Type B pancreatic cell (in vitro differentiated cells): ENCODE measurements at regions not wholly inside any gene's neighbourhood (a gene's known extent, or its start where the extent isn't known, plus 50 kb on each side); places are given as distances from the start of the nearest gene placed in this dataset.

ENCODE experiments used
- DNase-seq: peaks from one replicate; pipeline ENCODE4 v3.0.0; 2021; ENCODE audit warnings: mixed read lengths; ENCODE audit not compliant: unreplicated experiment; ENCODE audit errors: extremely low spot score
- H3K27ac Mint-ChIP-seq: 2 replicates; pipeline ENCODE4 v1.8.0; 2021; ENCODE audit warnings: mild to moderate bottlenecking, mixed read lengths
- H3K27me3 Mint-ChIP-seq: 2 replicates; pipeline ENCODE4 v1.8.0; 2021; ENCODE audit warnings: mixed read lengths
- H3K36me3 Mint-ChIP-seq: 2 replicates; pipeline ENCODE4 v1.8.0; 2021; ENCODE audit warnings: mixed read lengths
- H3K4me1 Mint-ChIP-seq: one replicate; pipeline ENCODE4 v1.8.0; 2021; ENCODE audit warnings: mixed read lengths; ENCODE audit not compliant: unreplicated experiment
- H3K4me3 Mint-ChIP-seq: 2 replicates; pipeline ENCODE4 v1.8.0; 2021; ENCODE audit warnings: mild to moderate bottlenecking, mixed read lengths
- H3K9me3 Mint-ChIP-seq: 2 replicates; pipeline ENCODE4 v1.8.0; 2021; ENCODE audit warnings: mixed read lengths
- TF ChIP-seq, protein P1 (sequence below): fragments of 200-600 bp; sonication (generic); conservative IDR thresholded peaks from 2 replicates; pipeline ENCODE4 v1.5.0; 2021; ENCODE audit warnings: antibody characterized with exemption, mild to moderate bottlenecking

DNA sequence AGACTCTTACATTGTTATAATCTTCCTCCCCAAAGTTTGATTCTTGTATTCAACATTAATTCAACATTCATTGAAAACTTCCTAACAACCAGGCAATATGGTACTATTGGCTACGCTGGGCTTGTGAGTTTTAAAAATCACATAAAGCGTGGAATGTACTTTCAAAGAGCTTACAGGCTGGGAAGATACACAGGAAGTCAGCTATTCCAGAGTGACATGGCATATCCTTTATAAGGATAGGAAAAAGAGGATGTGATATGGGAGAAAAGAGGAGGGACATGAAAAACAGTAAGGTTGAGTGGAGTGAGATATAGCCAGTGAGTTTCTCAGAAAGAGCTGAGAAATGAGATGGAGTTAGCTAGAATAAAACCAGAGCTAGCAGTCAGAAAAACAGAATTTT, 103.6 kb upstream of the ATF7IP start:
- Mint-ChIP-seq H3K4me1 (peaks cover 32% of the 10 kb centered on the region), H3K27me3 (peaks cover 3% of the 10 kb centered on the region), H3K36me3 (peaks cover 50% of the 10 kb centered on the region), H3K4me3 (no peak overlapping the region), H3K27ac (peak overlapping the region; percentile 94), H3K9me3 (peaks cover 25% of the 10 kb centered on the region)
- TF ChIP-seq, protein P1, sequence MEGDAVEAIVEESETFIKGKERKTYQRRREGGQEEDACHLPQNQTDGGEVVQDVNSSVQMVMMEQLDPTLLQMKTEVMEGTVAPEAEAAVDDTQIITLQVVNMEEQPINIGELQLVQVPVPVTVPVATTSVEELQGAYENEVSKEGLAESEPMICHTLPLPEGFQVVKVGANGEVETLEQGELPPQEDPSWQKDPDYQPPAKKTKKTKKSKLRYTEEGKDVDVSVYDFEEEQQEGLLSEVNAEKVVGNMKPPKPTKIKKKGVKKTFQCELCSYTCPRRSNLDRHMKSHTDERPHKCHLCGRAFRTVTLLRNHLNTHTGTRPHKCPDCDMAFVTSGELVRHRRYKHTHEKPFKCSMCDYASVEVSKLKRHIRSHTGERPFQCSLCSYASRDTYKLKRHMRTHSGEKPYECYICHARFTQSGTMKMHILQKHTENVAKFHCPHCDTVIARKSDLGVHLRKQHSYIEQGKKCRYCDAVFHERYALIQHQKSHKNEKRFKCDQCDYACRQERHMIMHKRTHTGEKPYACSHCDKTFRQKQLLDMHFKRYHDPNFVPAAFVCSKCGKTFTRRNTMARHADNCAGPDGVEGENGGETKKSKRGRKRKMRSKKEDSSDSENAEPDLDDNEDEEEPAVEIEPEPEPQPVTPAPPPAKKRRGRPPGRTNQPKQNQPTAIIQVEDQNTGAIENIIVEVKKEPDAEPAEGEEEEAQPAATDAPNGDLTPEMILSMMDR = no peak
- no peak for DNase-seq

DNA sequence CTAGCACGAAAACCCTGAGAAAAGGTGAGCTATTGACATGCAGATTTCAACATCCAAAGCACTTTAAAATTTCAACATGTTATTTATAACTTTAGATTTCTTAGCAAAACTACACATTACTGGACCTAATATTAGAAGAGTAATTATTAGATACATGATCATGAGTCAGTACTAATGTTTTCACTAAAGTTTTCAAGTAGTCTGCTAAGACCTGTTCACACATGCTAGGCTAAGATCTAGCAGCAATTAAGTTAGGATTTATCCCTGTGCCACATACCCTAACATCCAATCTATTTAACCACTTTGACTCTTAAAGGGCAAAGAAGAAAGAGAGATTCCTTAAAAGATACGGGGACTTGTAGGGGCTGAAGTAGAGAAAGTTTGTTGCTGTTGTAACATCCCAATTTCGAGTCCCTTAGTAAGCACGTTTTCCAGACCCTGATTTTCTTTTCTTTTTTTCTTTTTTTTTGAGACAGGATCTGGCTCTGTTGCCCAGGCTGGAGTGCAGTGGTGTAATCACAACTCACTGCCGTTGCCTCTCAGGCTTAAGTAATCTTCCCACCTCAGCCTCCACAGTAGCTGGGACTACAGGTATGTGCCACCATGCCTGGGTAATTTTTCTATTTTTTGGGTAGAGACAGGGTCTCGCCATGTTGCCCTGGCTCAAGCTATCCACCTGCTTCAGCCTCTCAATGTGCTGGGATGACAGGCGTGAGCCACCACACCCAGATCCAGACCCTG, 102.5 kb upstream of the ATF7IP start:
- no peak for DNase-seq
- peaks cover 44% of the 10 kb centered on the region for H3K36me3 Mint-ChIP-seq
- TF ChIP-seq, protein P1 = no peak
- peaks cover 18% of the 10 kb centered on the region for H3K9me3 Mint-ChIP-seq
- peaks cover under 1% of the 10 kb centered on the region for H3K27me3 Mint-ChIP-seq
- H3K4me3 Mint-ChIP-seq = no peak overlapping the region
- peak overlapping the region; percentile 5 for H3K27ac Mint-ChIP-seq
- H3K4me1 Mint-ChIP-seq = peaks cover 26% of the 10 kb centered on the region

DNA sequence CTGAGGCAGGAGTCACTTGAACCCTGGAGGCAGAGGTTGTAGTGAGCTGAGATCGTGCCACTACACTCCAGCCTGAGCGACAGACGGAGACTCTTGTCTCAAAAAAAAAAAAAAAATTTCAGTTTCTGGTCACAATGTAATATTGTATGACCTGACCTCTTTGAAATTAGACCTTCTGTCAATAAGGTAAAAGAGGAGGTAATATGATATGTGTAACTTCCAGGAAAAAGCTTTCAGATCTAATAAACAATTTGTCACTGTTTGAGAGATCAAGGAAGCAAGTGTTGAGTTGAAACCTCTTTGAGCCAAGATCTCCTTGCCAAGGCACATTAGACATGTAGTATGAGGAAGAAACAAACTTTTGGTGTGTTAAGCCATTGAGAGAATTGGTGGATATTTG, 101.7 kb upstream of the ATF7IP start:
- Mint-ChIP-seq H3K27ac (no peak overlapping the region), H3K9me3 (peaks cover 12% of the 10 kb centered on the region), H3K4me1 (peaks cover 18% of the 10 kb centered on the region), H3K4me3 (no peak overlapping the region), H3K27me3 (no peaks in the 10 kb centered on the region), H3K36me3 (peaks cover 36% of the 10 kb centered on the region)
- TF ChIP-seq, protein P1 = no peak
- no peak for DNase-seq

DNA sequence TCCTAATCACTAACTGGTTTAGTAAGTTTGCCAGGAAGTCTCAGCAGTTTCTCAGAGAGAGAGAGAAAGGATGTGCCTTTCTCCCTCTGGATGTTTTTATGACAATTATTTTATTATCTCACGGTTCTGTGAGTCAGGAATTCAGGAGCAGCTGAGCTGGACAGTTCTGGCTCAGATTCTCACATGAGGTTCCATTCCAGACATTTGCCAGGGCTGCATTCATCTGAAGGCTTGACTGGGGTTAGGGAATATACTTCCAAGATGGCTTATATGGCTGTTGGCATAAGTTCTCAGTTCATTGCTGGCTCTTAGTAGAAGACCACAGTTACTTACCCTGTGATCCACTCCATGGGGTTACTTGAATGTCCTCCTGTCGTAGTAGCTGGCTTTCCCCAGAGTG, 101.2 kb upstream of the ATF7IP start:
- peaks cover 12% of the 10 kb centered on the region for H3K9me3 Mint-ChIP-seq
- H3K4me1 Mint-ChIP-seq = peaks cover 14% of the 10 kb centered on the region
- TF ChIP-seq, protein P1 = no peak
- H3K4me3 Mint-ChIP-seq = no peak overlapping the region
- H3K27ac Mint-ChIP-seq = no peak overlapping the region
- H3K36me3 Mint-ChIP-seq = peaks cover 34% of the 10 kb centered on the region
- no peak for DNase-seq
- H3K27me3 Mint-ChIP-seq = no peaks in the 10 kb centered on the region

DNA sequence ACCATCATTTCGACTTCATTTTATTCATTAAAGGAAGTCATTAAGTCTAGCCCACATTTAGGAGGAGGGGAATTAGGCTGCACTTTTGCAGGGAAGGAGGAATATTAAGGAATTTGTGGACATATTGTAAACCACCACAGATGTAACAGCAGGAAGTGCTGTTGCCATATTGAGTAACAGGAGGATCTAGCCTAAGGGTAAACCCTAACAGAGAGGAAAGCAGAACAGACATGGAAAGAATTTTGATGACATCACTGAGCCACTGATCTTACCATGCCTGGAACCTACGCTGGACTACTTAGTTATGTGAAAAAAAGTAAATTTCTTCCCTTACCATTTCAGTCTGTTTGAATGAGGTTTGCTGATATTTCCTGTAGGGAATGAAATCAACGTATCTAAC, 100.7 kb upstream of the ATF7IP start:
- peaks cover 36% of the 10 kb centered on the region for H3K36me3 Mint-ChIP-seq
- TF ChIP-seq, protein P1 = no peak
- H3K4me1 Mint-ChIP-seq = peaks cover 13% of the 10 kb centered on the region
- no peak overlapping the region for H3K27ac Mint-ChIP-seq
- H3K27me3 Mint-ChIP-seq = no peaks in the 10 kb centered on the region
- peaks cover 12% of the 10 kb centered on the region for H3K9me3 Mint-ChIP-seq
- no peak overlapping the region for H3K4me3 Mint-ChIP-seq
- no peak for DNase-seq
